SK-N-SH treated with all-trans-retinoic acid at 6 μM for 48 hours (cell line): ENCODE measurements at regions not wholly inside any gene's neighbourhood (a gene's known extent, or its start where the extent isn't known, plus 50 kb on each side); places are given as distances from the start of the nearest gene placed in this dataset.

ENCODE experiments used
- ATAC-seq: fragments of 200-7000 bp; cut with Tn5 transposase; 3 replicates; pipeline ENCODE4 v1.9.1; 2020; ENCODE audit warnings: mild to moderate bottlenecking, moderate library complexity
- ARNTL ChIP-seq: fragments of 450-650 bp; formaldehyde crosslinking; IDR thresholded peaks from 2 replicates; pipeline ENCODE4 v1.5.0; 2020; ENCODE audit warnings: low read depth, mild to moderate bottlenecking, moderate library complexity, borderline replicate concordance
- BACH2 ChIP-seq: fragments of 250-450 bp; sonication (Bioruptor Pico); IDR thresholded peaks from 2 replicates; pipeline ENCODE4 v1.9.0; 2021; ENCODE audit warnings: mild to moderate bottlenecking, borderline replicate concordance
- CREB5 ChIP-seq: fragments of 250-450 bp; sonication (Bioruptor Pico); IDR thresholded peaks from 2 replicates; pipeline ENCODE4 v1.5.1; 2020; ENCODE audit warnings: low read depth, mild to moderate bottlenecking, moderate library complexity
- CSDC2 ChIP-seq: fragments of 250-450 bp; sonication (Bioruptor Pico); IDR thresholded peaks from 2 replicates; pipeline ENCODE4 v1.5.0; 2020; ENCODE audit warnings: mild to moderate bottlenecking, moderate library complexity
- CSRNP3 ChIP-seq: fragments of 250-450 bp; sonication (Bioruptor Pico); IDR thresholded peaks from 2 replicates; pipeline ENCODE4 v1.5.1; 2021; ENCODE audit warnings: mild to moderate bottlenecking, moderate library complexity
- ESRRG ChIP-seq: fragments of 250-450 bp; sonication (Bioruptor Pico); IDR thresholded peaks from 2 replicates; pipeline ENCODE4 v1.6.1; 2021; ENCODE audit warnings: mild to moderate bottlenecking
- GLIS3 ChIP-seq: fragments of 250-450 bp; sonication (Bioruptor Pico); IDR thresholded peaks from 2 replicates; pipeline ENCODE4 v1.5.0; 2020; ENCODE audit warnings: mild to moderate bottlenecking, moderate library complexity
- ISL1 ChIP-seq: fragments of 250-450 bp; sonication (Bioruptor Pico); IDR thresholded peaks from 2 replicates; pipeline ENCODE4 v2.1.2; 2022; ENCODE audit warnings: mild to moderate bottlenecking, moderate library complexity
- OSR1 ChIP-seq: fragments of 250-450 bp; sonication (Bioruptor Pico); IDR thresholded peaks from 2 replicates; pipeline ENCODE4 v1.8.0; 2022; ENCODE audit warnings: moderate library complexity, mild to moderate bottlenecking, inconsistent platforms
- PPARA ChIP-seq: fragments of 250-450 bp; sonication (Bioruptor Pico); IDR thresholded peaks from 2 replicates; pipeline ENCODE4 v1.5.0; 2020; ENCODE audit warnings: mild to moderate bottlenecking, borderline replicate concordance
- RARB ChIP-seq: fragments of 250-450 bp; sonication (Bioruptor Pico); IDR thresholded peaks from 2 replicates; pipeline ENCODE4 v1.8.0; 2021; ENCODE audit warnings: mild to moderate bottlenecking, moderate library complexity
- SNAI2 ChIP-seq: fragments of 250-450 bp; sonication (Bioruptor Pico); IDR thresholded peaks from 2 replicates; pipeline ENCODE4 v1.5.0; 2020; ENCODE audit warnings: mild to moderate bottlenecking, moderate library complexity
- TCF4 ChIP-seq: fragments of 250-450 bp; sonication (Bioruptor Pico); IDR thresholded peaks from 2 replicates; pipeline ENCODE4 v1.8.0; 2021; ENCODE audit warnings: mild to moderate bottlenecking, moderate library complexity, borderline replicate concordance
- TOX ChIP-seq: fragments of 250-450 bp; sonication (Bioruptor Pico); IDR thresholded peaks from 2 replicates; pipeline ENCODE4 v1.8.0; 2021; ENCODE audit warnings: mild to moderate bottlenecking, moderate library complexity, borderline replicate concordance
- ZC3H10 ChIP-seq: fragments of 250-450 bp; sonication (Bioruptor Pico); IDR thresholded peaks from 2 replicates; pipeline ENCODE4 v1.5.1; 2021; ENCODE audit warnings: mild to moderate bottlenecking, moderate library complexity
- ZFP3 ChIP-seq: fragments of 250-450 bp; sonication (Bioruptor Pico); IDR thresholded peaks from 2 replicates; pipeline ENCODE4 v1.5.0; 2020; ENCODE audit warnings: mild to moderate bottlenecking, moderate library complexity
- ZFP30 ChIP-seq: fragments of 450-650 bp; formaldehyde crosslinking; IDR thresholded peaks from 2 replicates; pipeline ENCODE4 v1.5.0; 2022; ENCODE audit warnings: mild to moderate bottlenecking, moderate library complexity
- ZNF565 ChIP-seq: fragments of 450-650 bp; formaldehyde crosslinking; conservative IDR thresholded peaks from 2 replicates; pipeline ENCODE4 v1.5.0; 2020; ENCODE audit warnings: low read depth, mild to moderate bottlenecking, moderate library complexity
- TF ChIP-seq, protein P1 (sequence below): fragments of 250-450 bp; sonication (Bioruptor Pico); IDR thresholded peaks from 2 replicates; pipeline ENCODE4 v1.5.0; 2020; ENCODE audit warnings: mild to moderate bottlenecking, moderate library complexity
- TF ChIP-seq, protein P2 (sequence below): fragments of 250-450 bp; sonication (Bioruptor Pico); IDR thresholded peaks from 2 replicates; pipeline ENCODE4 v1.8.0; 2021; ENCODE audit warnings: low read depth, mild to moderate bottlenecking, moderate library complexity, borderline replicate concordance

- no peak for TF ChIP-seq OSR1 (CRISPR knock-in tag)
- no peak for TF ChIP-seq ISL1 (CRISPR knock-in tag)
- no peak for TF ChIP-seq SNAI2 (CRISPR knock-in tag)
- TF ChIP-seq, protein P1, sequence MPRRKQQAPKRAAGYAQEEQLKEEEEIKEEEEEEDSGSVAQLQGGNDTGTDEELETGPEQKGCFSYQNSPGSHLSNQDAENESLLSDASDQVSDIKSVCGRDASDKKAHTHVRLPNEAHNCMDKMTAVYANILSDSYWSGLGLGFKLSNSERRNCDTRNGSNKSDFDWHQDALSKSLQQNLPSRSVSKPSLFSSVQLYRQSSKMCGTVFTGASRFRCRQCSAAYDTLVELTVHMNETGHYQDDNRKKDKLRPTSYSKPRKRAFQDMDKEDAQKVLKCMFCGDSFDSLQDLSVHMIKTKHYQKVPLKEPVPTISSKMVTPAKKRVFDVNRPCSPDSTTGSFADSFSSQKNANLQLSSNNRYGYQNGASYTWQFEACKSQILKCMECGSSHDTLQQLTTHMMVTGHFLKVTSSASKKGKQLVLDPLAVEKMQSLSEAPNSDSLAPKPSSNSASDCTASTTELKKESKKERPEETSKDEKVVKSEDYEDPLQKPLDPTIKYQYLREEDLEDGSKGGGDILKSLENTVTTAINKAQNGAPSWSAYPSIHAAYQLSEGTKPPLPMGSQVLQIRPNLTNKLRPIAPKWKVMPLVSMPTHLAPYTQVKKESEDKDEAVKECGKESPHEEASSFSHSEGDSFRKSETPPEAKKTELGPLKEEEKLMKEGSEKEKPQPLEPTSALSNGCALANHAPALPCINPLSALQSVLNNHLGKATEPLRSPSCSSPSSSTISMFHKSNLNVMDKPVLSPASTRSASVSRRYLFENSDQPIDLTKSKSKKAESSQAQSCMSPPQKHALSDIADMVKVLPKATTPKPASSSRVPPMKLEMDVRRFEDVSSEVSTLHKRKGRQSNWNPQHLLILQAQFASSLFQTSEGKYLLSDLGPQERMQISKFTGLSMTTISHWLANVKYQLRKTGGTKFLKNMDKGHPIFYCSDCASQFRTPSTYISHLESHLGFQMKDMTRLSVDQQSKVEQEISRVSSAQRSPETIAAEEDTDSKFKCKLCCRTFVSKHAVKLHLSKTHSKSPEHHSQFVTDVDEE (CRISPR knock-in tag) = no peak
- TF ChIP-seq GLIS3 (CRISPR knock-in tag) = no peak
- no peak for TF ChIP-seq PPARA (CRISPR knock-in tag)
- no peak for TF ChIP-seq CSRNP3 (CRISPR knock-in tag)
- TF ChIP-seq ZFP30 (CRISPR knock-in tag) = no peak
- TF ChIP-seq ZC3H10 (CRISPR knock-in tag) = no peak
- TF ChIP-seq ESRRG (CRISPR knock-in tag) = no peak
- TF ChIP-seq, protein P2, sequence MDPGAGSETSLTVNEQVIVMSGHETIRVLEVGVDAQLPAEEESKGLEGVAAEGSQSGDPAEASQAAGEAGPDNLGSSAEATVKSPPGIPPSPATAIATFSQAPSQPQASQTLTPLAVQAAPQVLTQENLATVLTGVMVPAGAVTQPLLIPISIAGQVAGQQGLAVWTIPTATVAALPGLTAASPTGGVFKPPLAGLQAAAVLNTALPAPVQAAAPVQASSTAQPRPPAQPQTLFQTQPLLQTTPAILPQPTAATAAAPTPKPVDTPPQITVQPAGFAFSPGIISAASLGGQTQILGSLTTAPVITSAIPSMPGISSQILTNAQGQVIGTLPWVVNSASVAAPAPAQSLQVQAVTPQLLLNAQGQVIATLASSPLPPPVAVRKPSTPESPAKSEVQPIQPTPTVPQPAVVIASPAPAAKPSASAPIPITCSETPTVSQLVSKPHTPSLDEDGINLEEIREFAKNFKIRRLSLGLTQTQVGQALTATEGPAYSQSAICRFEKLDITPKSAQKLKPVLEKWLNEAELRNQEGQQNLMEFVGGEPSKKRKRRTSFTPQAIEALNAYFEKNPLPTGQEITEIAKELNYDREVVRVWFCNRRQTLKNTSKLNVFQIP (CRISPR knock-in tag) = no peak
- TF ChIP-seq TOX (CRISPR knock-in tag) = no peak
- no peak for TF ChIP-seq CREB5 (CRISPR knock-in tag)
- TF ChIP-seq CSDC2 (CRISPR knock-in tag) = no peak
- no peak for TF ChIP-seq RARB (CRISPR knock-in tag)
- no peak for TF ChIP-seq TCF4 (CRISPR knock-in tag)
- no peak for ATAC-seq
Measured at GRCh38 chr16:63228259-63228658, 1192.0 kb upstream of the CDH8 start.

- TF ChIP-seq CSRNP3 (CRISPR knock-in tag) (no peak), ARNTL (CRISPR knock-in tag) (no peak)
- TF ChIP-seq, protein P2 (CRISPR knock-in tag) = no peak
- ATAC-seq = no peak
Measured at GRCh38 chr16:63223851-63224250, 1187.6 kb upstream of the CDH8 start.

DNA sequence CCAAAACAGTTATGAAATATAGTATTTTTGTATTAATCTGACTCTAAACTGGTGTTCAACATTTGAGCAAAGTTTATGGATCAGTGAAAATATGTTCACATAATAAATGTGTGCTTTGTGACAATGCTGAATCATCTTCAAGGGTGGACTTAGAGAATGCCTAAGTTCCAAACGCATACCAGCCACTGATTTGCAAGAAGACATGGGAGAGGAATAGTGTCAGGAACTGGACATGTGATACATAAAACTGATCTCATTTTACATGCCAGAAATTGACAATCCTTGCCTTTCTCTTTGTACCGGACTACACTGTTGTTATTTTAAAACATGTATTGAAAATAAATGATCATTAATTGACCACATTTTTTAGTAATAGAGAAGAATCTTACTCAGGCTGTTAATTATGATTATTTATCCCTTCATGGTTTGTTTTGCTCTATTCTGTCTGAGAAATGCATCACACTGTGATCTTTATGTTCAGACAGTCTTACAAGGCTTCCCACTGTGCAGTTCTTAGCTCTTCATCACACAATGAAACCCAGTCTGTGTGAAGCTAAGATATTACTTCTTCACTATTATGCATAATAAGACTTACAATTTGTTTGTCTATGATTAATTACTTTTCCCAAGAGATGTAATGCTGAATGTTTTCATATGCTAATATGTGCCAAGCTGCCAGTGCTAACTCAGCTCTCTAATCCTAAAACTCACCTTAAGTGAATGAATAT, 1180.6 kb upstream of the CDH8 start:
- ATAC-seq = no peak
- TF ChIP-seq GLIS3 (CRISPR knock-in tag) (no peak), ZNF565 (CRISPR knock-in tag) (no peak), OSR1 (CRISPR knock-in tag) (no peak), BACH2 (CRISPR knock-in tag) (no peak), ISL1 (CRISPR knock-in tag) (no peak), ZFP3 (no peak), PPARA (CRISPR knock-in tag) (no peak), CREB5 (CRISPR knock-in tag) (no peak)
- TF ChIP-seq, protein P1 (CRISPR knock-in tag) = no peak
